ENCODE measurements at regions not wholly inside any gene's neighbourhood (a gene's known extent, or its start where the extent isn't known, plus 50 kb on each side); places are given as distances from the start of the nearest gene placed in this dataset.

GRCh38 chr6:113529196-113529595 is 327.9 kb upstream of the MARCKS start:
- TF ChIP-seq CTCF (IDR thresholded peaks at IDR 0.05) (no peak), JUN (IDR thresholded peaks at IDR 0.05) (no peak), RAD21 (conservative IDR thresholded peaks at IDR 0.05 in 1 of 2, IDR thresholded peaks at IDR 0.05 in 1 of 2) (no peak), USF2 (IDR thresholded peaks at IDR 0.05) (no peak), NFE2L2 (conservative IDR thresholded peaks at IDR 0.05; ENCODE audit: low read length) (no peak), EHF (CRISPR knock-in tag; IDR thresholded peaks at IDR 0.05) (no peak), FOSL2 (IDR thresholded peaks at IDR 0.05) (no peak), FOSL2 (CRISPR knock-in tag; IDR thresholded peaks at IDR 0.05) (no peak), CEBPB (IDR thresholded peaks at IDR 0.05) (no peak), POLR2A (IDR thresholded peaks at IDR 0.05; ENCODE audit: low read length) (no peak)

All from A549 (cell line).